HepG2 (cell line): ENCODE measurements at regions not wholly inside any gene's neighbourhood (a gene's known extent, or its start where the extent isn't known, plus 50 kb on each side); places are given as distances from the start of the nearest gene placed in this dataset.

Source experiments
- EEA1 ChIP-seq: sonication (generic); formaldehyde crosslinking; IDR thresholded peaks from 2 replicates; pipeline ENCODE4 v1.5.1; 2020; ENCODE audit warnings: mild to moderate bottlenecking, missing genetic modification reagents, borderline replicate concordance
- KLF15 ChIP-seq: sonication (generic); formaldehyde crosslinking; IDR thresholded peaks from 2 replicates; pipeline ENCODE4 v1.8.1; 2023; ENCODE audit warnings: borderline replicate concordance, mild to moderate bottlenecking, inconsistent platforms, missing genetic modification reagents, mixed read lengths
- NFE2L1 ChIP-seq: sonication (generic); formaldehyde crosslinking; IDR thresholded peaks from 2 replicates; pipeline ENCODE4 v1.4.0; 2020; ENCODE audit warnings: missing genetic modification reagents, mild to moderate bottlenecking, borderline replicate concordance
- RERE ChIP-seq: IDR thresholded peaks from 2 replicates; pipeline ENCODE4 v1.6.1; 2016; ENCODE audit warnings: low read depth, missing genetic modification reagents, missing compliant biosample characterization
- SIX1 ChIP-seq: sonication (generic); formaldehyde crosslinking; IDR thresholded peaks from 2 replicates; pipeline ENCODE4 v1.4.0; 2020; ENCODE audit warnings: missing genetic modification reagents, borderline replicate concordance
- SNAI1 ChIP-seq: sonication (generic); formaldehyde crosslinking; IDR thresholded peaks from 2 replicates; pipeline ENCODE4 v1.5.0; 2020; ENCODE audit warnings: mild to moderate bottlenecking, missing genetic modification reagents, borderline replicate concordance
- TEAD3 ChIP-seq: optimal IDR thresholded peaks from 2 replicates; pipeline ENCODE3; 2016; ENCODE audit warnings: borderline replicate concordance
- ZNF451 ChIP-seq: sonication (generic); formaldehyde crosslinking; IDR thresholded peaks from 2 replicates; pipeline ENCODE4 v1.5.0; 2020; ENCODE audit warnings: mild to moderate bottlenecking, missing genetic modification reagents
- ZNF512B ChIP-seq: sonication (generic); formaldehyde crosslinking; IDR thresholded peaks from 2 replicates; pipeline ENCODE4 v1.5.1; 2020; ENCODE audit warnings: missing genetic modification reagents, mild to moderate bottlenecking, borderline replicate concordance
- ZNF724P ChIP-seq: sonication (generic); formaldehyde crosslinking; IDR thresholded peaks from 2 replicates; pipeline ENCODE4 v1.8.0; 2022; ENCODE audit warnings: missing genetic modification reagents, borderline replicate concordance
- ZNF781 ChIP-seq: sonication (generic); formaldehyde crosslinking; IDR thresholded peaks from 2 replicates; pipeline ENCODE4 v1.5.1; 2020; ENCODE audit warnings: borderline replicate concordance, mild to moderate bottlenecking, missing genetic modification reagents; ENCODE audit errors: not compliant biosample characterization

- no peak for TF ChIP-seq EEA1 (CRISPR knock-in tag)
- no peak for TF ChIP-seq ZNF724P (CRISPR knock-in tag)
- TF ChIP-seq SNAI1 (CRISPR knock-in tag), result no peak
- no peak for TF ChIP-seq ZNF781
- TF ChIP-seq TEAD3, result no peak
- no peak for TF ChIP-seq ZNF512B
- TF ChIP-seq NFE2L1 (CRISPR knock-in tag), result no peak
- TF ChIP-seq SIX1 (CRISPR knock-in tag), result no peak
- TF ChIP-seq KLF15 (CRISPR knock-in tag), result no peak
- no peak for TF ChIP-seq ZNF451 (CRISPR knock-in tag)
- TF ChIP-seq RERE (CRISPR knock-in tag), result no peak
- TF ChIP-seq, all 625 proteins: peak for 14
Observed at GRCh38 chr15:67914537-67915460, 75.0 kb upstream of the RNU6-1 start (continued).
